GM21737 (cell line): ENCODE measurements at regions not wholly inside any gene's neighbourhood (a gene's known extent, or its start where the extent isn't known, plus 50 kb on each side); places are given as distances from the start of the nearest gene placed in this dataset.

Experiments used
- ATAC-seq: cut with Tn5 transposase; IDR thresholded peaks from one replicate; pipeline ENCODE4 v1.9.1; 2021; ENCODE audit warnings: mild to moderate bottlenecking, moderate library complexity; ENCODE audit not compliant: unreplicated experiment

DNA sequence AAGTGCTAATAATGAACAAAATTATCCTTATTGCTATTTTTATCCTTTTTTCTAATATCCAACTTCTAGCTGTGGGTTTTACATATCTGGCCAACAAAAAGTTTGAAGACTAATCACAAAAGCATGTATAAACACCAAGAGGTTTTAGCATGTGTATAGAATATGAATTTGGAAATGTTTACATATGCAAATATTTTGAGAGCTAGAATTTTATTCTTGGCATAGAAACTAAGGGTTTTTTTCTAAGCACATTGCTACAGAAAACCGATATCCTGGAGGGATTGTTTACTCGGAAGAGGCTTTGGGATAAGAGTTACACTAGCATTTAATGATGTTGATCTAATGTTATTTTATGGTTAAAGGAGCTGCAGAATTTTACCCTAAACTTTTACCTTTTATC lies 392.1 kb downstream of the EFNB2 start:
- ATAC-seq, result no peak

DNA sequence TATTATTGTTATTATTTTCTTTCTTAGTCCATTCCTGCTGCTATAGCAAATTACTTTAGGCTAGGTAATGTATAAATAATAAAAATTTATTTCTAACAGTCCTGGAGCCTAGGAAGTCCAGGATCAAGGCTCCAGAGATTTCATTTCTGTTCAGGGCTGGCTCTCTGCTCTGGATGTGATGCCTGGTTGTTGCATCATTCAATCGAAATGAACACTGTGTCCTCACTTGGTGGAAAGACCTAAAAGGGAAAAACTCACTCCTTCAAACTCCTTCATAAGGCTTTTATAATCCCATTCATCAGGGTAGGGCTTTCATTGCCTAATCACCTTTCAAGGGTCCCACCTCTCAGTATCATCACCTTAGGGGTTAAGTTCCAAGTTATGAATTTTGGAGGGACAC lies 395.0 kb downstream of the EFNB2 start:
- ATAC-seq, result no peak

DNA sequence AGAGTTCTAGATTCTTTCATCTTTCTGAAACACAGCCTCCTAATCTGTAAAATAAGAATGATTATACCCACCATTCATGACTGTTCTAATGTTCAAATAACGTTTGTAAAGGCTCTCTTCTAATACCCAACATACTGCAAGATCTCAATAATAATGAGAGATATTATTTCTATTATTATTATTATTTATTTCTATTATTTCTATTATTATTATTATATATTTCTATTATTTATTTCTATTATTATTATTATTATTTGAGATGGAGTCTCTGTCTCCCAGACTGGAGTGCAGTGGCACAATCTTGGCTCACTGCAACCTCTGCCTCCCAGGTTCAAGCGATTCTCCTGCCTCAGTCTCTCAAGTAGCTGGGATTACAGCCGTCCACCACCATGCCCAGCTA lies 395.5 kb downstream of the EFNB2 start:
- no peak for ATAC-seq

DNA sequence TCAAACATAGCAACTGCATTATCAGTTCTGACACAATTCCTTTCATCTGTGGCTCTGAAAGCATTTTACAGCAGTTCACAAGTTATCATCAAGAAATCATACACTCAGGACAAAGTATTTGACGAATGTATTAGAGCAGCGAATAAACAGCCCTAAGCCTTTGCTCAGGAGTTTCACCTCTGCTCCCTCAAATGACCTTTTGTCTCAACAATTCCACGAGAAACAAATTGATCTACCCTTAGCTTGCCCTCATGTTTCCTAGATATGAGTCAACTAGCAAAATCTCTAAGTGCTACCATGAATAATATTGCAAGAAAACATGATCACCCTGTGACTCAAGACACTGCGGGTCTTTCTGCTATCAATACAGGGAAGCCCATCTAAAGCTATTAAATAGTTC lies 396.1 kb downstream of the EFNB2 start:
- no peak for ATAC-seq

DNA sequence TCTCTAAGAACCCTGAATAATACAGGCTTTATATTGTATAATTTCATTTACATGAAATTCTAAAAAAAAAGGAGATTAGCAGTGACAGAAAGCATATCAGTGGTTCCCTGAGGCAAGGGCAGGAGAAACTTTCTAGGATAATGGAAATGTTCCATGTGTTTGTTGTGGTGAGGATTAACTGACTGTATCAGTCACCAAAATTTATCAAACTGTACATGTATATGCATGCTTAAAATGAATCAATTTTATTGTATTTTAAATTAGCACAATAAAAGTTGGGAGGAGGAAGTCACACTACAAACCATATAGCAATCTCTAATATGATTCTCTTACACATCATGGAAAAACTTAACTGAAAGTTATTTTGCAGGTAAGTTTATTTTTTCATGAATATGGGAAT lies 396.8 kb downstream of the EFNB2 start:
- ATAC-seq, result no peak

DNA sequence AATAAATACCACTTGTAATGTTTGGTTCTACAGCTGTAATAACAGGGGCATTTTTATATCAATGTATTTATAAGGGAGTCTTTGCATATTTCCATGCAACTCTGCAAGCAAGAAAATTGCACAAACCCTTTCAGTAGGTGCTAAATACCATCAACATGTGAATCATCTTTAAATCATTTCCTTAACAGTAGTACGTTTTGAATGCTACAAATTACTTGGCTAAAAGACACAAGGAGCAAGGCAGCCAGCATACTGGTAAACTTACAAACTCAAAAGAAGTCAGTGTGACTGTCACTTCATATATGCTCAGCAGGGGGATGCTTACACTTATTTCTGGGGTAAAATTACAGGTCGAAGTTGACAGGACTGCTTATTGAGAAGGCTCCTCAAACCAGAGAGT lies 402.4 kb downstream of the EFNB2 start:
- no peak for ATAC-seq

DNA sequence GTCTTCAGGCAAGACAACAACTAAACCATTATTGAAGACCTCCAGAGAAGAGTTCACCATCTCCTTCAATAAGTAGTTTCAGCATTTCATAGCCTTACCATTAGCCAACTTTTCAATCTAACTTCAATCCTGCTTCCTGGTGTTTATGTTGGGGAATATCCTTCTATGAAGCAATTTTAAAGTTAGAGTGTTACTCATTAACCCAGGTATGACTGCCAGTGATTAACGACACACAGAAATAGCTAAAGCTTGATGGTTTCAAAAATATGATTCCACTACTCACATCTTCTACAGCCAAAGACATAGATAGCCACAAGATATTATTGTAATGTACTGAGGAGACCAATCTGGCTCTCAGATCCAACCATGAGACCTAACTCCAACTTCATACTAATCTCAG lies 403.2 kb downstream of the EFNB2 start:
- ATAC-seq, result no peak

DNA sequence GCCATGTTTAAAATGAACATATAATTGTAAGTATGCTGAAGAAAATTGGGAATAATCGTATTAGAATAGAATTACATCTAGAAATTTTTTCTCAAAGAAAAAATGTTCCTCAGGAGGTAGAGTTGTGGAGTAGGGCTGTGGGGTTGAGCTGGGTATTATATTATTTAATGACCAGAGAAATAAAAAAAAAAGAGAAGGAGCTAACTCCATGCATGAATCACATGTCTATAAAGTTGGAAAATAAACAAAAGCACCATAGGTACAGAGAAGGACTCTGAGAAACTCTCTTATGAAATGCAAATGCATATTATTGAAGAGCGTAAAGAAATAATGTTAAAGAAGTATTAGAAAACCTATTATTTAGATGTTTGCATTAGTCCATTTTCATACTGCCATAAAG lies 405.5 kb downstream of the EFNB2 start:
- ATAC-seq, result no peak

DNA sequence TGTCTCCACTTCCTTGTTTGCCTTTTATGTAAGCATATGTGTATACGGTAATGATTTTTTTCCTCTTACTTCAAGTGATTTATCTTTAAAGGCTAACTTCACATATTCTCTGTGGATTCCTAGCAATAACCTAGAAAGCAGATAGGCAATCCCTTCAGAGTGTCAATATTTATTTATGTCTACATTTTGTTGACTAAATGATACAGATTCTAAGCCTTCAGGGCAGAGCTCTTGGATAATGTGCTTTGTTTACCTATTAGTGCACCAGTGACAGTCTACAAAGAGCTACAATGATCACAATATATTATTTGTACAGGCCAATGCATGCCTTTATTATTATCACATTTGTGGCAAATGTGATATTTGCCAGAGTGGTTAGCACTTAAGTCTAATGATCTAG lies 406.2 kb downstream of the EFNB2 start:
- ATAC-seq, result no peak

DNA sequence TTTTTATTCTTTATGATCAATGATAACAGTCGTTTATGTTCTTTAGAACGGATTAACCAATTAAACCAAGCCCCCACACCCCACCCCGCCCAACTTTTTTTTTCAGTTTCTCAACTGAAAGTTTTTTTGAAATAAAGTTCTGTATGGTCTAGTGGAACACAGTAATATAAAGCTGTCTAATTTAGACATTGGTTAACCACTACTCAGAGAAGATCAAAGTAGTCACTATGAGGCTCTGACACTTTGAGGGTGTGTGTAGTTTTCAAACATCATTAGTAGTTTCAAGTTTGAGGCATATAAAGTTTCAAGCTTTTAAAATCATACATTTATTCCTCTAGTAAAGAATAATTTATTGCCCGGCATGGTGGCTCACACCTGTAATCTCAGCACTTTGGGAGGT lies 413.2 kb downstream of the EFNB2 start:
- no peak for ATAC-seq

DNA sequence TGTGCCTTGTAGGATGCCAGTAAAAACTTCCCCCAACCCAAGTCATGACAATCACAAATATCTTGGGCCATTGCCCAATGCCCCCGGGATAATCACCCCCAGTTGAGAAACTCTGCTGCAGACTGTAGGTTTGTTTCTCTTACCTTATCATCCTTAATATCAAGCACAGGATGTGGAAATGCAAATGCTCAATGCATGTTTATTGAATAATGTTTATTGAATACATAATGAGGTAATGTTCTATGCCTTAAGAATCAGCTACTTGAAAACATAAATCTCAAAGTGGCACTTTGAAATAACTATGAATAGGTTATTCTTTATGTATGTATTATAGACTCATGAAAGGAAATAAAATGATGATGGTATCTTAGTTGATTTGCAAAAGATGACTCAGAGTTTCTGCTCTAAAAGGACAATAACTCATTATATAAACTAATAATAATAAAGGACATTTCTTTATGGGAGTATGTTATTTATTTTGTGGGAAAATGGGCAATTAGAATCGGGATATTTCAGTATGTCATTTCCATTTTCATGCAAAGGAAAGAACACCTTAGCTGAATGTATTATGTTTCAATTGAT lies 414.2 kb downstream of the EFNB2 start:
- no peak for ATAC-seq

DNA sequence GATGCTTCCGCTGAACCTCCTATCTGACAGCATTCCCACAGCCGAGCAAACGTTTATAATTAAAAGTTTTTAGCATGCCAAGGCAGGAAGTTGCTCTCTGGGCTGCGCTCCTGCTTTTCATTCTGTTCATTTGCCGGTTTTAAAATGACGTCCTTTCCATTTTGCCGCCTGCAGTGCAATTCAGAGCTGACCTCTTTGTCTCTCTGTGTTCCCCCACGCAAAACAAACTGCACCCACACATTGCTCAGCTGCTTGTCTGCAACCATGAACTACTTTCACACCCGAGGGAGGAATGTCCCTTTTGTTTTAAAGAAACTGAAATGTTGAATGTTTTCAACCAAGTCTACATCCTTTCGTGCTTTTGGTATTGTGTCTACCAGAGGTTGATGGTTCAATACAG lies 416.5 kb downstream of the EFNB2 start:
- no peak for ATAC-seq

DNA sequence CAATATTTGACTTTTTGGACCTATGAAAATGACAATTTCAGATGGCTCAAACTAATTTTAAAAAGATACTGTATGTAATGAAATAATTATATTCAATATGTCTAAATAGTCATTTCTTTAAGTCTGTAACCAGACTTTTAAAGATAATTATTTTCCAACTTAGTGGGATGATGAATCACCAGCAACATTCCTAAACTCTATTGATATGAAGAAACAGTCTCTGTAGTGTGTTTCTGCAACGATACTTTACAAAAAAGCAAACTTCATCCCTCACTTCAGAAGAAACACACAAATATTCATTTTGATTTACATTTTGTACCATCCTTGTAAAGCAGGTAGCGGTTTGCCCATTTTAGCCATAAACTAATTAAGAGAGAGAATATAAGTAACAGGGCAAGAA lies 417.4 kb downstream of the EFNB2 start:
- no peak for ATAC-seq

DNA sequence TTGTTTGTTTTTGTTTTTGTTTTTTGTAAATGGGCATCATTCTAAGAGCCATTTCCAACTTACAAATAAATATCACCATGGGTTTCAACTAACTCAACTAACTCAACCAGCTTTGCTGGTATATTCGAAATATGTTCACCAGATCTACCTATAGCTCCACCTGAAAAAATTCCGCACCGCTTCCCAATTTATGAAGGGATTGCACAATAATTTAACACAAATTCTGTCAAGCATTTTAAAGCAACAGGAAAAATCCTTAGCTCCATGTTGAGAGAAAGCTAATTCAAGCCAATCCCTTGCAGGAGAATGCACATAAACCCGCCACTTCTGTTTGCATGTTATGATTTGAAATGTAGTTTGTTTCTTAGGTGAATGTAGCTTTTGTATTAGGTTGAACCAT lies 417.8 kb downstream of the EFNB2 start:
- ATAC-seq, result no peak

DNA sequence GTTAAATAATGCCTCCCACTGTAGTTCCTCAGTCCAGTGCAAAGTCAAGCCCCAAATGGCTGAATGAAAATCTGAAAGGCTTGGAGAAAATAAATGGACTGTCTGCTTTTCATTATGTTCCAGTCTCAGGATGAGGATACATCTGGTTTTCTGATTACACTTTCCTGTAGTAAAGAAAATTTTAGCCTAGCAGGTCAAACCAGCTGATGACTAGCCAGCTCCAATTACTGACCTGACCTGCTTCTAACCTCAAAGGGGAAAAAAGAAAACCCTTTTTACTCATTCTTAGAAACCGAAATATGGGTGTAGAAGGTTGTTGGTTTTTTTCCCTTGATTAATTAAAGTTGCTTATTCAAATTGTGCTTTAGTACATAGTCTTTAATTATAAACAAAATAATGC lies 418.4 kb downstream of the EFNB2 start:
- no peak for ATAC-seq

DNA sequence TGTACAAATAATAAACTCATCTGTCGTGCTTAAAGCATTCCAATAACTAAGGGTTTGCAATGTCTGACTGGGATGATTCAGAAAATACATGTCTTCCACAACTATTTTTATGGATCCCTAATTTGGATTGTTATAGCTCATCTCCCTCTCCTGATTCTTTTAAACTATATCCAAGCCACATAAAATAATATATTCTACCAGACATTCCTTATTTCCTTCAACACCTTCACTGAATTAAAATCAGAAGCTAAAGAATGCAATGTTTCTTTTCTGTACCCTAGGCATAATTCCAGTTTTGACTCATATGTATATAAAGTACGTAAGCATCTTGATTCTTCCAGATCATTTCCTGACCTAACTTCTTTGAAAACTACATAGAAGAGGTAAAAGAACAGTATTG lies 420.4 kb downstream of the EFNB2 start:
- ATAC-seq, result no peak

DNA sequence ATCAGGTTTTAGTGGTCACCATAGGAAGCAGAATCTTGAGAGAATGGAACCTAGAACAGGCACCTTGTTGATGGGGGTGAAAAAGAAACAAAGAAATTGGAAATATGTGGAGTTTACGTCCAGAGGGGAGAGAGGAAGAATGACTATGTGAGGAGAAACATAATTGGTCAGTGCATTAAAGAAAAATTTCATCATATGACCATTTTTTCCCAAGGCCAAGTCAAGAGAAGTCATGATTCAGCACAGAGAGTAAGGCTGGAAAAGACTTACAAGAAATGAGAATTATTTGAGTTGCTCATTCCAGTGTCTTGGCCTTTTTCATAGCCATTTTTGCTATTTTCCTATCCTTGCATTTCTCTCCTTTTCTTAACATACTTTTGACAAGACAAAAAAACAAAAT lies 421.7 kb downstream of the EFNB2 start:
- no peak for ATAC-seq

DNA sequence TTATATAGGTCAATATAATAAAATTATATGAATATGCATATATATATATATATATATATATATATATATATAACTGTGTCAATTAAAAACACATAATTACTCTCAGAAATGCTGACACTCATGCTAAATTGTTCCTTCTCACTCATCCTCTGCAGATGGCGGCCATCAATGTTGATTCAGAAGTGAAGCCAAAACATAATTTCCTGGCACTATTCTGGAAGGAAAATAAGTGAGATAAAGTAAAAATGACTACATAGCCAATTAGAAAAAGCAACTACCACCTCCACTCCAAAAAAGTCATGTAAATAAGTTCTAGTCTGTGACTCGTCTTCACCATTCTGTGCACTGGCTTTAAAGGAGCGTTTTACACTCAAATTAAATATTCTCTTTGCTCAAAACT lies 423.3 kb downstream of the EFNB2 start:
- ATAC-seq, result no peak

DNA sequence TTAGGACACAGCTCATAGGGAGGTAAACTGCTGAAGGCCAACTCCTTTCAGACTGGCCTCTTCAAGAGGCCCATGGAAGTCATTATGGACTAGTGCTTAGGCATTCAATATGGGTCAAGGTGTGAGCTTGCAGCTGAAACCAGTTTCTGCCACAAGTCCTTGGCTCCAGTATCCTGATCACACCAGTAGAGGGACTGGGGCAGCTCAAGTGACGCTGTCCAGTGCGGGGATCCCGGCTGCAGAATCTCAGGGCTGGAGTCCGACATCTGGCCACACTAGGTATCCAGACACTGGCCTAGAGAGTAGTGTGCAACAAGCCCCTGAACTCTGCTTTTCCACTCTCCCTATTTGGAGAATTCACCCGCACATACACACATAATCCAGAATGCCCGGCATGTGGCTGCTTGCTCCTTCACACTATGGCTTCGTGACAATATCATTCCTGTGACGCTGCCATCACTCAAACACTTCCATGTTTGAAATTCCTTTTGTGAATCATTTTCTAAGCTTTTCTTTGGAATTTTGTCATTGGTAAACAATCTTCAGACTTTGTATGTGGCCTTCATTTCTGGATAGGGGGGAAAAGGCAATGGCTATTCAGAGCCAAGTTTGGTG lies 425.1 kb downstream of the EFNB2 start:
- no peak for ATAC-seq

DNA sequence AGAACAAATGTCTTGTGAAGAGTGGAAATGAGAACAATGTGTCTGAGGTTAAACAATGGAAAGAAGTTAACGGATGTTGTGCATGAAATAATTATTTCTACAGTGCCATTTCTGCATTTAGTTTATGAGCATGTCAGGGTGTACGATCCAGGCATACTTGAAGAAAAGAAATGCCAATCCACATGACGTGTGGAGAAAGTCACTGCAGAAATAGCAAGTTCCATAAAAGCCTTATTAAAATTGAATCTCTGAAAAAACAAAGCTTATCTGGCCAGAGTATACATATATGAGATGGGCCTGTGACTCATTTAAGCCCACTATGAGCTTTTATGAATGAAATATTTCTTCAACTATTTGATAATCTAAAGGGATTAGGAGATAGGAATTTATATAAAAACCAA lies 426.1 kb downstream of the EFNB2 start:
- no peak for ATAC-seq

DNA sequence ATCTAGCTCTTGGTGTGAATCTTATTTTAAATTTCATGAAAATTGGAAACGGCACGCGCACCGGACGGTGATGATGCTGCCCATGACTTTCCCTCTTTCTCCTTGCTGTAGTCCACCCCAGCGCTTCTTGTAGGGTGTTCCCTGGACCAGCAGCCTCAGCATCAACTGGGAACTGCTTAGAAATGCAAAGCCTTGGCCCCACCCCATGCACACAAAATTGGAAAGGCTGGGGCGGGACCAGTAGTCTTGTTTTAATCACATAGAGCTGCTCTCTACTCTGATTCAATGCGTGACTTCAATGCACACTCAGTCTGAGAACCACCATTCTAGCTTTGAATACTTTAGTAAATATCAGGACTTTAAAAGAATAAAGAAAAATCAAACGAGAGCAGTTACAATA lies 427.1 kb downstream of the EFNB2 start:
- no peak for ATAC-seq

DNA sequence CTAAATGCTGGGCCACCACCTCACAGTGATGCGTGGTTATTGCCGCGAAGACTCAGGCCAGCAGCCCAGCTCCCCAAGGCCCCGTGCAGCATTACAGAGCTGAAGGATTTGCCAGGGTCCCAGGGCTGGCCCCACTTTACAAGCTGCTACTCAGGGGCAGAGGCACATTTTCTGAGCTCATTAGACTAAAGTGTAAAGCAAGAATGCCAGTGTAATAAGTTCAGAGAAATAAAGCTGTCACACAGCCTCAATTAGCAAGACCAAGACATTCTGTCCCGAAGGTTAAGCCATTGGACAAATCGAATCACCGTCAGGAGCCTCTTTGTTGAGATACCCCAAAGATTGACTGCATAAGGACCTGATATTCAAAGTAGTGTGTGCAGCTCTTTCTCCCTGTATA lies 428.4 kb downstream of the EFNB2 start:
- no peak for ATAC-seq

DNA sequence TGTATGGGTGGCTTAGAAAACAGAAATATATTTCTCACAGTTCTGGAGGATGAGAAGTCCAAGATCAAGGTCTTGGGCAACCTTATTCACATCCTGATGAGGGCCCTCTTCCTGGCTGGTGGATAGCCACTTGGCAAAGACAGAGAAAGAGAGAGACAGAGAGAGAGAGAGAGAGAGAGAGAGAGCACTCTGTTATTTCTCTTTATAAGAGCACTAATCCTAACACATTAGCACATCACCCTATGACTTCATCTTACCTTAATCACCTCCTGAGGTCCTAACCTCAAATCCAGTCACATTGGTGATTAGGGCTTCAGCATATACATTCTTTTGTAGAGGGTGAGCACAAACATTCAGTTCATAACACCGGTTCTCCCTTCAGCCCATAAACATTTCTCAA lies 430.3 kb downstream of the EFNB2 start:
- ATAC-seq, result no peak
